CD4-positive, alpha-beta T cell (primary cell): ENCODE measurements at regions not wholly inside any gene's neighbourhood (a gene's known extent, or its start where the extent isn't known, plus 50 kb on each side); places are given as distances from the start of the nearest gene placed in this dataset.

Experiments used
- ATAC-seq: fragments of 200-7000 bp; cut with Tn5 transposase; one replicate; pipeline ENCODE4 v1.10.0; 2022; ENCODE audit warnings: mild to moderate bottlenecking; ENCODE audit not compliant: poor library complexity
- CTCF ChIA-PET: fragments of 350-600 bp; sonication (Branson Sonifier 250); formaldehyde crosslinking; loops from one replicate; lab custom pipeline; 2021; ENCODE audit warnings: antibody characterized with exemption, inconsistent platforms; lab: Charles Lee
- POLR2A ChIA-PET: fragments of 350-600 bp; sonication (Branson Sonifier 250); formaldehyde crosslinking; loops from one replicate; lab custom pipeline; 2021; ENCODE audit warnings: antibody characterized with exemption, inconsistent platforms; lab: Charles Lee
- DNase-seq, 14 experiments: peaks; one replicate each; pipeline ENCODE4 v3.0.0-alpha.2; 2013 to 2020; ENCODE audit warnings: mixed read lengths in 2 of 14
- H3K27ac ChIP-seq, 2 donors: one replicate each; pipeline versions ENCODE4 v1.5.1 to v1.7.0; 2013; ENCODE audit warnings: low read length in 2 of 2, low read depth in 1 of 2, mild to moderate bottlenecking in 1 of 2
- H3K27me3 ChIP-seq, 2 experiments: 1 replicate in 1 of 2; 2 replicates in 1 of 2; pipeline versions ENCODE4 v1.6.1 to v1.7.0; 2013; ENCODE audit warnings: low read length in 2 of 2, control low read depth in 1 of 2, mild to moderate bottlenecking in 1 of 2, moderate library complexity in 1 of 2; ENCODE audit not compliant: insufficient read depth in 2 of 2, control insufficient read depth in 1 of 2
- H3K36me3 ChIP-seq: one replicate; pipeline ENCODE4 v1.6.1; 2013; ENCODE audit warnings: low read length, control low read depth; ENCODE audit not compliant: insufficient read depth
- H3K4me1 ChIP-seq: one replicate; pipeline ENCODE4 v1.6.1; 2013; ENCODE audit warnings: low read length, control low read depth; ENCODE audit not compliant: insufficient read depth
- H3K4me3 ChIP-seq: one replicate; pipeline ENCODE4 v1.5.1; 2013; ENCODE audit warnings: mild to moderate bottlenecking, low read length, moderate library complexity
- H3K9me3 ChIP-seq, 2 experiments: 1 replicate in 1 of 2; 2 replicates in 1 of 2; pipeline versions ENCODE4 v1.6.1 to v1.7.0; 2013; ENCODE audit warnings: low read length in 2 of 2, mild to moderate bottlenecking in 2 of 2, control low read depth in 1 of 2, moderate library complexity in 1 of 2; ENCODE audit not compliant: control insufficient read depth in 1 of 2, insufficient read depth in 1 of 2
- H3K27ac Mint-ChIP-seq: one replicate; pipeline ENCODE4 v1.8.0; 2020; ENCODE audit warnings: mixed read lengths
- H3K27me3 Mint-ChIP-seq: one replicate; pipeline ENCODE4 v1.8.0; 2021; ENCODE audit warnings: mixed read lengths
- H3K36me3 Mint-ChIP-seq: one replicate; pipeline ENCODE4 v1.8.0; 2021; ENCODE audit warnings: low read depth, mixed read lengths
- H3K4me1 Mint-ChIP-seq: one replicate; pipeline ENCODE4 v1.8.0; 2021; ENCODE audit warnings: low read depth, mixed read lengths
- H3K4me3 Mint-ChIP-seq: one replicate; pipeline ENCODE4 v1.8.0; 2020; ENCODE audit warnings: mild to moderate bottlenecking, mixed read lengths
- H3K9me3 Mint-ChIP-seq: one replicate; pipeline ENCODE4 v1.8.0; 2020; ENCODE audit warnings: mixed read lengths
- CTCF ChIP-seq: fragments of 200-600 bp; IDR thresholded peaks from one replicate; pipeline ENCODE4 v1.8.0; 2022; ENCODE audit warnings: antibody characterized with exemption, mild to moderate bottlenecking
- intact Hi-C, 2 experiments: fragments of 100-400 bp; cut with DNase I in 1 of 2; cut with micrococcal nuclease in 1 of 2; formaldehyde crosslinking; loops; one replicate each; pipeline versions ENCODE4 v1.15.1 to v1.9.0; 2023 to 2025; cut with DNase I, micrococcal nuclease

- H3K36me3 Mint-ChIP-seq, result no peaks in the 10 kb centered on the region
- TF ChIP-seq CTCF, result no peak
- no peaks in the 10 kb centered on the region for H3K9me3 Mint-ChIP-seq
- H3K27me3 ChIP-seq, result no peaks in the 10 kb centered on the region
- no peaks in the 10 kb centered on the region for H3K4me1 ChIP-seq
- H3K27ac ChIP-seq, result no peak overlapping the region
- H3K27ac Mint-ChIP-seq, result no peak overlapping the region
- DNase-seq, result no peak
- no peaks in the 10 kb centered on the region for H3K27me3 Mint-ChIP-seq
- ATAC-seq, result no peak
- intact Hi-C loops, result no loop called here
- no peaks in the 10 kb centered on the region for H3K9me3 ChIP-seq
- ChIA-PET CTCF (no interaction called here), POLR2A (no interaction called here)
- no peaks in the 10 kb centered on the region for H3K4me1 Mint-ChIP-seq
- no peak overlapping the region for H3K4me3 Mint-ChIP-seq
- no peaks in the 10 kb centered on the region for H3K36me3 ChIP-seq
- H3K4me3 ChIP-seq, result no peak overlapping the region
Measured at GRCh38 chr3:72155391-72156064, 370.6 kb upstream of the PROK2 start.

DNA sequence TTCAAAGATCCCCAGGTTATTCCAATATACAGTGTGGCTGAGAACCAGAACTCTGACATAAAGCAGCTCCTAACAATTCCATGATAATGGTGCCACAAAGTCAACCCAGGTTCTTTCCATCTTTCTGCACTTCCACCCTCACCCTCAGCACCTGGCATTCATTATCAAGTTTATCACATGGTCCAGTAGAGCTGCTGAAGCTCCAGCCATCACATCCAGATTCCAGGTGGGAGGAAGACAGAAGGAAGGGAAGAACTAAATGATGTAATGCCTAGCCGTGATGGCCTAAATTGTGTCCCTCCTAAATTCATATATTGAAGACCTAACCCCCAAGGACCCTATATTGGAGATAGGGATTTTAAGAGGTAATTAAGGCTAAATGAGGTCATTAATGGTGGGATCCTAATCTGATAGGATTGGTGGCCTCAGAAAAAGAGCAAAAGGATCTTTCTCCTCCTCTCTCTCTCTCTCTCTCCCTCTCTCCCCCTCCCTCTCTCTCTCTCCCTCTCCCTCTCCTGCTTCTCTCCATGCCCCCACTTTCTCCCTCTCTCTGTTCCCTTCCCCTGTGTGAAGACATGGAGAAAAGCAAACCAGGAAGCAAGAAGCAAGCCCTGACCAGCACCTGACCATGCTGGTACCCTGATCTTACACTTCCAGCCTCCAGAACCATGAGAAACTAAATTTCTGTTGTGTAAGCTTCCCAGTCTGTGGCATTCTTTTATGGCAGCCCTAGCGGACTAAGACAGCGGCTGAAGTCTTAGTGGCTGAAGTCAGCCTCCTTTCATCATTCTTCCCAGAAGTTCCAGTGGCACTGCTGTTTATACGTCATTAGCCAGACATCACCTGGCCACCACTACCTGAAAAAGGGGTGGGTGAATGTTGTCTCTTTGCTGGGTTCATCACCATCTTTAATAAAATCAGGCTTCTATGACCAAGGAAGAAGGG lies 369.7 kb upstream of the PROK2 start:
- Histone ChIP-seq H3K27ac (no peak overlapping the region), H3K36me3 (no peaks in the 10 kb centered on the region), H3K4me3 (no peak overlapping the region), H3K4me1 (no peaks in the 10 kb centered on the region), H3K27me3 (no peaks in the 10 kb centered on the region), H3K9me3 (no peaks in the 10 kb centered on the region)
- ATAC-seq, result no peak
- H3K27ac Mint-ChIP-seq, result no peak overlapping the region
- H3K4me1 Mint-ChIP-seq, result no peaks in the 10 kb centered on the region
- CTCF ChIA-PET, result no interaction called here
- no peak for DNase-seq
- H3K27me3 Mint-ChIP-seq, result no peaks in the 10 kb centered on the region
- POLR2A ChIA-PET, result no interaction called here
- no peak overlapping the region for H3K4me3 Mint-ChIP-seq
- H3K9me3 Mint-ChIP-seq, result no peaks in the 10 kb centered on the region
- no peak for TF ChIP-seq CTCF
- H3K36me3 Mint-ChIP-seq, result no peaks in the 10 kb centered on the region
- intact Hi-C loops, result no loop called here

DNA sequence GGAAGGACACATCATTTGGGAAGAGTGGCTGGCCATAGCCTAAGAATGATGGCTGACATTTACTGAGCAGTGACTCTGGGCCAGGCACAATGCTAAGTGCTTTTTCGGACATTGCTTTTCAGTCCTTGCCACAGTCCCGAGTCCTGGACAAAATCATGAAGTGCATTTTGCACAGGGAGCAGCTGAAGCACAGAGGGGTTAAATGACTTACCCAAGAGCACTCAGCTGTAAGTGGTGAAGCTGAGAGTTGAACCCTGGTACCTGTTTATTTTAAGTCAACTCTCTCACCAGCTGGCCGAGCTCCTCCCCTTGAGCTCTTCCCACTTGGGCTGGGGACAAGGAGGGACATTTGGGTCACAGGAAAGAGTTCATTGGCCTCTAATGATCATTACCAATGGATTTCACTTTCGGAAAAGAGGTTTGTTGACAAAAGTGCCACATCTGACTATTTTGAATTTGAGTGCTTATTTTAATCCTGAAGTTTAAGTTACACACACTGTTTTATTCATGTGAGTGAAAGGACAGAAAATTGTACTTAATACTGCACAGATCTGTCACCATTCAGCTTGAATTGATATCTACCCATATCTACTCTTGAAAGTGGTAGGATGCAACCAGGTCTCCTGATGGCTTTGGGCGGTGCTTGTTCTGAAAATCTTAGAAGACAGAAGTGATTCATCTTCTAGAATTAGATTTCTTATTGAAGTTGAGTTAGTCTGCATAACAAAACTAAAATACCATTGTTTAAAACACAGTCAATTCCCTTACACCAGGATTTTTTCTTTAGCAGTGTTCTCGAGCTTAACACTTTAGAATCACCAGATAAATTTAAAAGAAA lies 368.7 kb upstream of the PROK2 start:
- POLR2A ChIA-PET, result no interaction called here
- H3K4me3 Mint-ChIP-seq, result no peak overlapping the region
- TF ChIP-seq CTCF, result no peak
- CTCF ChIA-PET, result no interaction called here
- Histone ChIP-seq H3K27ac (no peak overlapping the region), H3K27me3 (no peaks in the 10 kb centered on the region), H3K4me1 (no peaks in the 10 kb centered on the region), H3K9me3 (no peaks in the 10 kb centered on the region), H3K36me3 (no peaks in the 10 kb centered on the region), H3K4me3 (no peak overlapping the region)
- H3K27me3 Mint-ChIP-seq, result no peaks in the 10 kb centered on the region
- DNase-seq (no peak), ATAC-seq (no peak)
- no peaks in the 10 kb centered on the region for H3K4me1 Mint-ChIP-seq
- no peaks in the 10 kb centered on the region for H3K9me3 Mint-ChIP-seq
- intact Hi-C loops, result no loop called here
- no peak overlapping the region for H3K27ac Mint-ChIP-seq
- H3K36me3 Mint-ChIP-seq, result no peaks in the 10 kb centered on the region
